ELF-1 (cell line): ENCODE measurements at regions not wholly inside any gene's neighbourhood (a gene's known extent, or its start where the extent isn't known, plus 50 kb on each side); places are given as distances from the start of the nearest gene placed in this dataset.
A peak's percentile ranks its signal among the peaks of the same experiment; 100 is the strongest.

Source experiments
- DNase-seq: peaks from one replicate; pipeline ENCODE4 v3.0.0-alpha.2; 2016; ENCODE audit warnings: low read depth, low spot score

DNA sequence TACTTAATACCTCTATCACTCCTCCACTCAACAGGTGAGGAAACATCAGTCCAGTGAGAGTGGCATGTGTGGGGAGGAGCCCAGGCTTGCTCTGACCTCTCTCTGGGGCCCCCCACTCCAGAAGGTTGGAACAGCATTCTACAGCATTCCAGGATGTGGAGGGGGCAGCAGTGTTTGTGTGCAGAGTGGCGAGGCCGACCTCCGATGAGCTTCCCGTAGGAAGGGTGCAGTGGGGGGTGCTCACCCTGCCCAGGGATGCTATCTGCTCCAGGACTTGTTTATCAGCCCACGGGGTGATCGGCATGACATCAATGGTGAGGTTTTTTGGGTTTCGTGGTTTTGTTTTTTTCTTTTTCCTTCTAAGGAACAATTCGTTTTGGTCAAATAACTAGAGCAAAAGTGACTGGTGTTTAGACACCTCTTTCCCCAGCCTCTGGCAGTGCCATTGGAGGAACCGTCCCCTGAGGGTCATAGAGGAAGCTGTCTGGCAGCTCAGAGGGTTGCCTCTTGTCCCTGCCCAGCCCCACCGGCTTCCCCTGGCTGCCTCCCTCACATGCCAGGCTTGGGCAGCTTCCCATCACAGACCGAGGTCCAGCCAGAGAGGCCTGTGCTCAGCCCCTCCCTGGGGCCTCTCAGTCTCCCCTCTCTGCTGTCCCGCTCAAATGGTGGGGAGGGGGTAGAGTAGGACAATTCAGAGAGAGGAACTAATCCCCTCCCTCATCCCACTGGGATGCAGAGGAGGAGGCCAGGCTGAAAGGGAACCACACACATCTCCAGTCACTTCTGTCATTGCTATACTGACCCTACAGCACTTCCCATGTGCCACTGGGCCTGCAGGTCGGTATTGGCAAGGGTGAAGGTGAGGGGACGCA, 96.5 kb downstream of the ZFP36L2 start:
- no peak for DNase-seq

- DNase-seq: no peak
These were observed 97.8 kb downstream of the ZFP36L2 start for GRCh38 chr2:43128559-43128955.

GRCh38 chr2:43127941-43128558, 98.4 kb downstream of the ZFP36L2 start:
- no peak for DNase-seq

DNA sequence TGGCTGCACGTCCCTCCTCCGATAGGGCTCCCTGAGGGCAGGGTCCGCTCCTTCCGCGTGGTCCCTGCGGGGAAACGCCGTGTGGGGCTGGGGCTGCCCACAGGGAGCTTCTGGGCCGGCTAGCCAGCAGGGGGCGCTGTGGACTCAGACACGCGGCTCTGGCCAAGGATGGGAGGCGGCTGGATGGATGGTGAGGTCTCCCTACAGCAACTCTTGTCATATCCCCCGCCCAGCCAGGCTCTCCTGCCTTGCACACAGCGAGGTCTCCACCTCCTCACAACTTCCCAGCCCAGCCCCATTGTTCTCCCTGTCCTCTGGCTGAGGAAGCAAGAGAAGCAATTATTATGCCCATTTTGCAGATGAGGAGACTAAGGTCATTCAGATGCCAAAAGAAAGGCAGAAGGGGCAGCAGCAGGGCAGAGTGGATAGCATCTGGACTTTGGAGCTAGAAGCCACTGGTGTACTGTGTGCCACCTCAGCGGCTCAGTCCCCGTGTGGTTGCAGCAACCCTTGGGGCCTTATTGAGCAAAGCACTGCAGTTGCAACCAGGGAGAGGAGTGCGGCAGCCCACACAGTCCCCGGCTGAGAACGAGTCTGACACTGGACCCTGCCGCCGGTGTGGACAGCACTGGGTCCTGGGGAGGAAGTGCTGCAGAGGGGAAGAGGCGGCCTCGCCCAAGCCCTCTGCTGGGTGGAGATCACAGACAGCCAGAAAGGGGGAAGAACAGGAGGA, 99.0 kb downstream of the ZFP36L2 start:
- peak; percentile 94 for DNase-seq

DNA sequence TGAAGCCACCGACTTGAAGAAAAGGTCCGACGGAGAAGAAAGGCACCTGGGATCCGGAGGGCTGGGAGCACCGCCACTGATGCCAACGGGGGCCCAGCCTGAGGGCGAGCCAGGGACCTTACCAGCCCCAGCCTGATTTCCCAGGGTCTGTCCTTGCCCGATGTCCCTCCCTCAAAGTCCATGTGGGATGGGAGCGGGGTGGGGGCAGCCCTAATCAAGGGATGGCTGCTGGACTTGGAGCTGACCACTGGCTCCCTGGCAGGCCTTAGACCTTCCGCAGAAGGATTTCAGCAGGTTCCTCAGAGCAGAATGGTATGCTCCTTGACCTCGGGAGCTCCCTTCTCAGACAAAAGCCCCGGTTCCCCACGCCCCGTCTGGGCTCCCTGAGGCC, 99.6 kb downstream of the ZFP36L2 start:
- no peak for DNase-seq

- DNase-seq: no peak
These were observed 101.1 kb downstream of the ZFP36L2 start for GRCh38 chr2:43125090-43125998.

- DNase-seq: no peak
These were observed 101.7 kb downstream of the ZFP36L2 start for GRCh38 chr2:43124687-43125057.

GRCh38 chr2:43123981-43124686, 102.3 kb downstream of the ZFP36L2 start:
- no peak for DNase-seq

DNA sequence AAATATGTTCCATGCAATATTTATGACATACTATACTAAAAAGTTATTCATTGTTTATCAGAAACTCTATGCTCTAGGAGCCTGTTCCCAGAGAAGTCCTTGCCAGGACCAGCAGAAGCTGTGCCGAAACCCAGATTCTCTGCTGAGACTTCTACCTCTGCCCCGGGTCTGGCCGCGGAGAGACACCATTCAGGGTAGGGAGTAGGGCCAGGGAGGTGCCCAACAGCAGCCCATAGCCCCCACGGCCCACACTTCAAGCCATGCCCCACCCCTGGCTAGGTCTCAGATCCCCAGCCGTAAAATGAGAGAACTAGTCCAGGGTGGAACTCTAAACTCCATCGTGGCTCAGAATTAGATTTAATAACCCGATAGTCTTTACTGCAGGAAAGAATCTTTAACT, 102.9 kb downstream of the ZFP36L2 start:
- no peak for DNase-seq

GRCh38 chr2:43123028-43123427, 103.4 kb downstream of the ZFP36L2 start:
- DNase-seq: no peak

DNA sequence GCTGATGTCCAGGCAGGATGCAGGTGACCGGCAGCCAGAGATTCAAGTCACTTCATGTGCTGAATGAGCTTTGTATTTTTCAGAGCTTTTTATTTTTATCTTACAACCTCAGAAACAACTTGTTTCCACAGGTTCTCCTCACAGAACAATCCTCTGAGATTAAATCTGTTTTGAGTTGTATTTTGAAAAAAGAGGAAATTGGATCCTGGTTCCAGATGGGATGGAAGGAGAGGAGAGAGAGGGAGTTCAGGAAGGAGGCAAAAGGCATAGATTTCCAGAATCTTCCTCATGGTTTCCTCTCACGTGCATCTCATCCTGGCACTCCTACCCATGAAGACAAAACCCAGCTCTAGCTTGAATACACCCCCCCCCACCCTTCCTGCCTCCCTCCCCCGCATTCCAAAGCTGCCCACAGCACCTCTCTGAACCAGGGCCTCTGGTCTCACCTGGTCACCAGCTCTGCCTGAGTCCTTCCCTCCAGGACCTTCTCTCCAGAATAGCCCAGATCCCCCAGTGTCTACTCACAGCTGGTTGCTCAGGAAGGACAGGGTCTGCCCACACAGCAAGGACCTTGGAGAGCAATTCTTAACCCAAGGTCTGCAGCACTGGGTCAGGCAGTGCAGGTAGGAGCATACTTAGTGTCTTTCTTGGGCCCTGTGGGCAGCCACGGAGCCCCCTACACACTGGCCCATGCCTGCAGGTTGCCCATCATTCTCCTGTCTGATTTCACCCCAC, 104.7 kb downstream of the ZFP36L2 start:
- no peak for DNase-seq

DNA sequence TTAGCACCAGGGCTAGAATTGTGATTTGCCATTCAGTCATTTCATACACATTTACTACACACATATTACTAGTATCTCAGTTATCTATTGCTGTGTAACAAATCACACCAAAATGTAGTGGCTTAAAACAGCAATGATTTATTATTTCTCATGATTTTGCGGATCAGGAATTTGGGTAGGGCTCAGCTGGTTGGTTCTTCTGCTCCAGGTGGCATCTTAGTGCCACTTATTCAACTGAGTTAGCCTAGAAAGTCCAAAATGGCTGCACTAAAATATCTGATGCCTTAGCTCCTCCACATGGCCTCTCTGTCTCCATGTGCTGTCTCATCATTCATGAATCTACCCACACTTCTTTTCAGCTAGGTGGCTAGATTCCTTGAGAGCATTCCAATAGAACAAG, 107.1 kb downstream of the ZFP36L2 start:
- no peak for DNase-seq

GRCh38 chr2:43117521-43118143, 108.8 kb downstream of the ZFP36L2 start:
- DNase-seq: no peak

DNA sequence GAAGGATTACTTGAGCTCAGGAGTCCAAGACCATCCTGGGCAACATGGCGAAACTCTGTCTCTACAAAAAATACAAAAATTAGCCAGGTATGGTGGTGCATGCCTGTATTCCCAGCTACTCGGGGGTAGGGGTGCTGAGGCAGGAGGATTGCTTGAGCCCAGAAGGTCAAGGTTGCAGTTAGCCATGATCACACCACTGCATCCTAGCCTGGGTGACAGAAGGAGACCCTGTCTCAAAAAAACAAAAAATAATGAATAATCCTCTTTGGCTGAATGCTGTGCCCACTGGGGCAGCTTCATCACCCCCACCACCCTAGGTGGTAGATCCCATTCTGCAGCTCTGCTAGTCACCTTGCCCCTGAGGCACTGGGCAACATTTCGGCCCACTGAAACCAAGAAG, 109.4 kb downstream of the ZFP36L2 start:
- no peak for DNase-seq

- peak; percentile 89 for DNase-seq
These were observed 110.5 kb downstream of the ZFP36L2 start for GRCh38 chr2:43115881-43116280.

DNA sequence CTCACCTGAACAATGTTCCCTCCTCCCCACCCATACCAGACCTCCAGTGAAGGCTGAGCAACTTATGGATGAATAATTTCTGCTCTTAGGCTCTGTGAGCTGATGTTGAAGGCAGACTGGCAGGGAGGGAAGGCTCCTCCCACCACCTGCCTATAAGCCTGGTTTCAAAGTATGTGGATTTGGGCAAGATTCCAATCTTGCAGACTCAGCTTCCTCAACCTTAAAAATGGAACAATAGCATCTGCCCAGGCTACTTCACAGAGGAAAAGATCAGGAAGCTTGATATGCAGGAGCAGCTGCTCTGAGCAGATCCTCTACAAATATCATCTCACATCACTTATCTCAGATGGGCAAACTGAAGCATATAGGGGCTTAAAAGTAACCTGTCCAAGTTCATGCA, 112.2 kb downstream of the ZFP36L2 start:
- DNase-seq: no peak

- no peak for DNase-seq
These were observed 114.4 kb downstream of the ZFP36L2 start for GRCh38 chr2:43111788-43112554.

DNA sequence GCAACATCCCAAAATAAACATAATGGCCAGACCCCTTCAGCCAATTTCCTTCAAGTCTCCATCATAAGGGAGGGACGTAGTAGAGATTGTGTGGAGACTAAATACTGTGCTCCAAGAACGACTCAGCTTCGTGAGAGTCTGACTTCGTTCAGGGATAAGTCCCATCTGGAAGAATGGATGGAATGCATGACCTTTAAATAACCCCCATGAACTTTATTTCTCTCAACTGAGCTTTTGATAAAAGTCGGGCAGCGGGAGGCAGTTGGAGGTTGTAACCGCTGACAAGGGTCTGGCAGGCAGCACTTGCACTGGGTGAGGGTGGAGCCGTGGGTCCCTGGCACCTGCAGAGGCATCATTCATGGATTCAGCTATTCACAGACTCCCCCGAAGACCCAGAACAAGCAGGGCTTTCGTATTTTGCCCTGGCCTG, 115.9 kb downstream of the ZFP36L2 start:
- DNase-seq: no peak

- DNase-seq: no peak
These were observed 117.1 kb downstream of the ZFP36L2 start for GRCh38 chr2:43109261-43109743.
